ENCODE measurements at regions not wholly inside any gene's neighbourhood (a gene's known extent, or its start where the extent isn't known, plus 50 kb on each side); places are given as distances from the start of the nearest gene placed in this dataset.

DNA sequence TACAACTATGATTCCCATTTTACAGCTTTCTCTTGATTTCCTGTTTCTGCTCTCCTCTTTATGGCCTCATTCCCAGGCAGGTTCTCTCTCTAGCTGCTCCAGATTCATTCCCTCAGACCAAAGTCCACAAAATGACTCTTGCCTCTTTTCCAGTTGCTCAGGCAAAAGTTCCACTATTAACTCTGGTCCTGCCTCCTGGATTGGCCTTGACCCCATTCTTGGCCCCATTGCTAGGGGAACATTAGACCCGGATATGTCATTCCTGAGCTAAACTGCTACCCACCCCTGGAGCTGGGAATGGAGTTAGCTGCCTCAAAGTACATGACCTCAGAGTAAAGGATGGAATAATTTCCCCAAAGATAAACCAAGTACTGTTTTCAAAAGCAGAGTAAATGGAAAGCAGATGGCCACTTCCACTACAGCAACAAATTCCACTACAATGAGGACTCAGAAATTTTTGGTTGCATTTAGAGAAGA lies 73.0 kb upstream of the GAP43 start:
- no peaks in the 10 kb centered on the region for H3K79me2 ChIP-seq
- H3K36me3 ChIP-seq (ENCODE audit: control insufficient read depth, insufficient read depth, low read length), result no peaks in the 10 kb centered on the region
- TF ChIP-seq CTCF (IDR thresholded peaks at IDR 0.05), result no peak
- no peaks in the 10 kb centered on the region for H3K9me3 ChIP-seq (ENCODE audit: control insufficient read depth, low read length)
- H3K27me3 ChIP-seq (ENCODE audit: control insufficient read depth, insufficient read depth, low read length), result no peaks in the 10 kb centered on the region
- no peak overlapping the region for H2AFZ ChIP-seq
- no peaks in the 10 kb centered on the region for H3K4me1 ChIP-seq
- no peak overlapping the region for H3K27ac ChIP-seq
- H3K9ac ChIP-seq, result no peak overlapping the region
- H3K4me3 ChIP-seq (ENCODE audit: low read depth, low read length), result no peak overlapping the region
- H3K4me2 ChIP-seq (ENCODE audit: low read length), result no peak overlapping the region

DNA sequence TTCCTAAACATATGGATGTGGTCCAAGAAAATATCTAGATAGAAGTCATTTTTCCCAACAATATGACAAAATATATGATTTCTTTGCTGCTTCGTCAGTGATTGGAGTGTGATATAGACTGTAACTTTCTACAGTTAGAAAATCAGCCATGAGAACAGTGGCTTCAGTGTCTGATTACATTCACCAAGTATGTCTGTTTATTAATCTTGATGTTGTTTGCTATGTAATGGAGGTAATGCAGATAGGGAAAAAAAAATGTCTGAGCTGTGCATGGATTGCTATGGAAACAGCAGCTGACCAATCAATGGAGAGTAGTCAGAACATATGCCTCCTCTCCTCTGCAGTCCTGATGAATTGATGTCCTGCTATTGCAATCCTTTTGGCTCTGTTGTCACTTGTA lies 72.3 kb upstream of the GAP43 start:
- H3K36me3 ChIP-seq (ENCODE audit: control insufficient read depth, insufficient read depth, low read length), result no peaks in the 10 kb centered on the region
- H3K4me1 ChIP-seq, result no peaks in the 10 kb centered on the region
- H3K27me3 ChIP-seq (ENCODE audit: control insufficient read depth, insufficient read depth, low read length), result no peaks in the 10 kb centered on the region
- H3K4me3 ChIP-seq (ENCODE audit: low read depth, low read length), result no peak overlapping the region
- TF ChIP-seq CTCF (IDR thresholded peaks at IDR 0.05), result no peak
- H3K27ac ChIP-seq, result no peak overlapping the region
- no peak overlapping the region for H3K9ac ChIP-seq
- no peak overlapping the region for H2AFZ ChIP-seq
- H3K9me3 ChIP-seq (ENCODE audit: control insufficient read depth, low read length), result no peaks in the 10 kb centered on the region
- H3K4me2 ChIP-seq (ENCODE audit: low read length), result no peak overlapping the region
- no peaks in the 10 kb centered on the region for H3K79me2 ChIP-seq

DNA sequence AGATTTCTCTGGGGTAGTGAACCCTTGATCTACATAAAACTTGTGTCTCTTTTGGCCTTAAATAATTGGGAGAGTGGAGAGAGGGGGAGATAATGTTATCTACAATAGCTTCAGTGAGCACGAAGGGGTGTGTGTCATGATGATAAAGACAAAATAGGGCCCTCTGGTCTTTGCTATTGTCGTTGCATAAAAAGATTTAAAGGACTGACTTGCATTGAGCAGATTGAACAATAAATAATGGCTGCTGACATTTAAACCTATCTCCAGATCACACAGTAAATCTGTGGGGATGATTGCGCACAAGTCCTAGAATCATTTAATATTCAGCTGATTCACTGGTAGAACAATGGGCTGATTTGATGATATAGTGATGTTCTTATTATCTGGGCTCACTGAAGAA lies 71.3 kb upstream of the GAP43 start:
- H3K9me3 ChIP-seq (ENCODE audit: control insufficient read depth, low read length), result no peaks in the 10 kb centered on the region
- no peak for TF ChIP-seq CTCF (IDR thresholded peaks at IDR 0.05)
- no peaks in the 10 kb centered on the region for H3K36me3 ChIP-seq (ENCODE audit: control insufficient read depth, insufficient read depth, low read length)
- no peak overlapping the region for H3K27ac ChIP-seq
- H3K79me2 ChIP-seq, result no peaks in the 10 kb centered on the region
- no peak overlapping the region for H3K4me2 ChIP-seq (ENCODE audit: low read length)
- no peak overlapping the region for H3K4me3 ChIP-seq (ENCODE audit: low read depth, low read length)
- no peak overlapping the region for H2AFZ ChIP-seq
- no peaks in the 10 kb centered on the region for H3K27me3 ChIP-seq (ENCODE audit: control insufficient read depth, insufficient read depth, low read length)
- no peaks in the 10 kb centered on the region for H3K4me1 ChIP-seq
- no peak overlapping the region for H3K9ac ChIP-seq

DNA sequence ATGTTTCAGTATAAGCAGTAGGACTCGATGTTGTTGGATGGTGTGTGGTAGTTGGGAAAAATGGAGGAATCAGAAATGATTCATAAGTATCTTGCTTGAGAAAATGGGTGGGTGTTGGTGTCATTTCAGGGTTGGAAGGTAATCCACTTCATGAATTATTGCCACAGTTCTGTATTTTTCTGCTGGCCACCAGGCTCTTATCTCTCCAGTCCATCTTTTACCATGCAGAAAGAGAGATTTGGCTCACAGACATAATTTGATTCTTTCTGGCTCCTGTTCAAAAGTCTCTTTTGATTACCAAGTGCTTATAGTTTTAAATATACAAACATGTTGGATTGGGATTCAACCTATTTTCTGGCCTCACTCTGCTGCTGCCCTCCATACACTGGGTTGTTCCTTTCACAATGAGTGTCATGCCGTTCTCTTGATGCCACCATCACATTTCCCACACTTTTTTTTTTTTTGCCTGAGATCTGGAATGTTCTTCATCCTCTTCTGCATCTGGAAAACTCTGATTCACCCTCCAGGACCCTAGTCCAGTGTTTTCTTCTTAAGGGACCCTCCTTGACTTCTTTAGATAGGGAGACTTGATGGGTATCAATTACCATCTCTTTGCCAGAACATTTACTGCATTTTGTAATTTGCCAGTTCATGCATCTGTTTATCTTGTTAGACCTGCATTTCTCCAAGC lies 69.4 kb upstream of the GAP43 start:
- H3K9me3 ChIP-seq (ENCODE audit: control insufficient read depth, low read length), result no peaks in the 10 kb centered on the region
- H3K4me1 ChIP-seq, result no peaks in the 10 kb centered on the region
- no peak overlapping the region for H3K27ac ChIP-seq
- no peak overlapping the region for H3K4me3 ChIP-seq (ENCODE audit: low read depth, low read length)
- H3K36me3 ChIP-seq (ENCODE audit: control insufficient read depth, insufficient read depth, low read length), result no peaks in the 10 kb centered on the region
- H3K79me2 ChIP-seq, result no peaks in the 10 kb centered on the region
- no peak overlapping the region for H3K4me2 ChIP-seq (ENCODE audit: low read length)
- H3K9ac ChIP-seq, result no peak overlapping the region
- no peaks in the 10 kb centered on the region for H3K27me3 ChIP-seq (ENCODE audit: control insufficient read depth, insufficient read depth, low read length)
- no peak overlapping the region for H2AFZ ChIP-seq
- no peak for TF ChIP-seq CTCF (IDR thresholded peaks at IDR 0.05)

- no peak overlapping the region for H3K27ac ChIP-seq
- no peaks in the 10 kb centered on the region for H3K79me2 ChIP-seq
- no peak overlapping the region for H2AFZ ChIP-seq
- no peak overlapping the region for H3K4me2 ChIP-seq (ENCODE audit: low read length)
- TF ChIP-seq CTCF (IDR thresholded peaks at IDR 0.05), result no peak
- no peak overlapping the region for H3K9ac ChIP-seq
- H3K4me1 ChIP-seq, result no peaks in the 10 kb centered on the region
- H3K27me3 ChIP-seq (ENCODE audit: control insufficient read depth, insufficient read depth, low read length), result no peaks in the 10 kb centered on the region
- no peaks in the 10 kb centered on the region for H3K9me3 ChIP-seq (ENCODE audit: control insufficient read depth, low read length)
- H3K4me3 ChIP-seq (ENCODE audit: low read depth, low read length), result no peak overlapping the region
- H3K36me3 ChIP-seq (ENCODE audit: control insufficient read depth, insufficient read depth, low read length), result no peaks in the 10 kb centered on the region
These were observed 68.9 kb upstream of the GAP43 start for GRCh38 chr3:115554487-115554807.
